Peyer's patch (tissue), 4 donors: ENCODE measurements at regions not wholly inside any gene's neighbourhood (a gene's known extent, or its start where the extent isn't known, plus 50 kb on each side); places are given as distances from the start of the nearest gene placed in this dataset.

Experiments
- DNase-seq, 3 donors: peaks; one replicate each; pipeline ENCODE4 v3.0.0-alpha.2; 2017 to 2019
- H3K27ac ChIP-seq, 4 donors: fragments of 200-600 bp; sonication (generic); one replicate each; pipeline ENCODE4 v1.5.1; 2016 to 2019
- H3K27me3 ChIP-seq, 2 donors: fragments of 200-600 bp; sonication (generic); one replicate each; pipeline ENCODE4 v1.5.1; 2019
- H3K36me3 ChIP-seq, 3 donors: fragments of 200-600 bp; sonication (generic); one replicate each; pipeline ENCODE4 v1.5.1; 2016 to 2019
- H3K4me1 ChIP-seq, 4 donors: fragments of 200-600 bp; sonication (generic); one replicate each; pipeline ENCODE4 v1.5.1; 2016 to 2019
- H3K4me3 ChIP-seq, 4 donors: fragments of 200-600 bp; sonication (generic); 1 replicate in 3 of 4; 2 replicates in 1 of 4; pipeline ENCODE4 v1.5.1; 2016 to 2019; ENCODE audit warnings: mild to moderate bottlenecking in 1 of 4
- H3K9me3 ChIP-seq, 4 donors: fragments of 200-600 bp; sonication (generic); one replicate each; pipeline ENCODE4 v1.5.1; 2016 to 2019; ENCODE audit warnings: mild to moderate bottlenecking in 1 of 4
- CTCF ChIP-seq, 6 experiments: fragments of 450-650 bp in 4 of 6; fragments of 200-600 bp in 2 of 6; sonication (generic) in 1 of 6; IDR thresholded peaks; one replicate each; pipeline ENCODE4 v1.5.1; 2017 to 2019; ENCODE audit warnings: antibody characterized with exemption in 6 of 6, mild to moderate bottlenecking in 3 of 6, moderate library complexity in 1 of 6
- POLR2A ChIP-seq, 2 donors: fragments of 450-650 bp; IDR thresholded peaks; one replicate each; pipeline ENCODE4 v1.5.1; 2017; ENCODE audit warnings: antibody characterized with exemption in 2 of 2, mild to moderate bottlenecking in 2 of 2, moderate library complexity in 2 of 2

- Histone ChIP-seq H3K9me3 (no peaks in the 10 kb centered on the region), H3K4me1 (no peaks in the 10 kb centered on the region), H3K36me3 (no peaks in the 10 kb centered on the region), H3K4me3 (no peak overlapping the region), H3K27me3 (no peaks in the 10 kb centered on the region), H3K27ac (no peak overlapping the region)
- no peak for TF ChIP-seq CTCF (IDR thresholded peaks at IDR 0.05)
- no peak for TF ChIP-seq POLR2A (IDR thresholded peaks at IDR 0.05)
- DNase-seq = no peak
These were observed 444.5 kb downstream of the PLOD2 start for GRCh38 chr3:145716519-145716918.

DNA sequence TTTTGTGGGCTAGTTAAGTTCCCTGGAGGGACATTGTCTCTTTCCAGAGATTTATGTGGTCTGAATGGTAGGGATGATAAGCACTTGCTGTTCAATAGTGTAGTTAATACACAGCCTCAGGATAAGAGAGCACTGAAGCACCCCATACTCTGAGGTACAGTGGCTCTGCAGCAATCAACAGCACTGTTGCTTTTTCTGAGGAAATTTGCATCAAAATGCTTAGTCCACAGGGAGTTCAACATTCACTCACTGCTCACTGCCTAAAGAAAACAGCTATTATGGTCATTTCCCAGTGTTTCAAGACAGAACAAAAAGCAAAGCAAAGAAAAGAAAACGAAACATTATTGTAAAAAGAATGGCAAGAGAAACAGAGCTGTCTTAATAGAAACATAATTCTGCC, 441.9 kb downstream of the PLOD2 start:
- H3K4me1 ChIP-seq = no peaks in the 10 kb centered on the region
- no peak overlapping the region for H3K4me3 ChIP-seq
- H3K27me3 ChIP-seq = no peaks in the 10 kb centered on the region
- H3K27ac ChIP-seq = no peak overlapping the region
- no peaks in the 10 kb centered on the region for H3K9me3 ChIP-seq
- no peaks in the 10 kb centered on the region for H3K36me3 ChIP-seq
- TF ChIP-seq CTCF (IDR thresholded peaks at IDR 0.05) = no peak
- TF ChIP-seq POLR2A (IDR thresholded peaks at IDR 0.05) = no peak
- DNase-seq = no peak

DNA sequence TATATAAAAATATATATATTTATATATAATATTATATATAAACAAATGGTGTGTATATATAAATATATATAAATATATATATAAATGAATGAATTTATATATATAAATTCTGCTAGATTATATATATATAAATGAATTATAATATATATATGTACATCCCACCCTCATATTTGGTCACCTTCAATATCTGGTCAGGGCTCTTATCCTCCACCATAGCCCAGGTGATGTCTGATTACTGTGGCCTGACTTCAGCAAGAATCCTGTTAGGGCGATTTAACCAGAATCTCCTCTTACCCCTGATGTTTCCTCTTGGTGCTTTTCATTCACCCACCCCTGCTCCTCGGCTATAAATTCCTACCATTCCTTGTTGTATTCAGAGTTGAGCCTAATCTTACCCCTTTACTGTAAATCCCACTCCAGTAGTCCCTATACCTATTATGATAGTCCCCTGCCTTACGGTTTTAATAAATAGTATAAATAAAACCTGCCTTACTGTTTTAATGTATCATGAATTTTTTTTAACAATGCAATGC, 439.6 kb downstream of the PLOD2 start:
- no peaks in the 10 kb centered on the region for H3K4me1 ChIP-seq
- no peak overlapping the region for H3K27ac ChIP-seq
- H3K27me3 ChIP-seq = no peaks in the 10 kb centered on the region
- no peak for TF ChIP-seq CTCF (IDR thresholded peaks at IDR 0.05)
- no peak for TF ChIP-seq POLR2A (IDR thresholded peaks at IDR 0.05)
- no peak for DNase-seq
- no peak overlapping the region for H3K4me3 ChIP-seq
- no peaks in the 10 kb centered on the region for H3K36me3 ChIP-seq
- H3K9me3 ChIP-seq = no peaks in the 10 kb centered on the region

- no peaks in the 10 kb centered on the region for H3K9me3 ChIP-seq
- no peak overlapping the region for H3K4me3 ChIP-seq
- no peak overlapping the region for H3K27ac ChIP-seq
- no peaks in the 10 kb centered on the region for H3K27me3 ChIP-seq
- TF ChIP-seq POLR2A (IDR thresholded peaks at IDR 0.05) = no peak
- TF ChIP-seq CTCF (IDR thresholded peaks at IDR 0.05) = no peak
- no peaks in the 10 kb centered on the region for H3K4me1 ChIP-seq
- no peaks in the 10 kb centered on the region for H3K36me3 ChIP-seq
- no peak for DNase-seq
These were observed 439.2 kb downstream of the PLOD2 start for GRCh38 chr3:145721815-145722214.

DNA sequence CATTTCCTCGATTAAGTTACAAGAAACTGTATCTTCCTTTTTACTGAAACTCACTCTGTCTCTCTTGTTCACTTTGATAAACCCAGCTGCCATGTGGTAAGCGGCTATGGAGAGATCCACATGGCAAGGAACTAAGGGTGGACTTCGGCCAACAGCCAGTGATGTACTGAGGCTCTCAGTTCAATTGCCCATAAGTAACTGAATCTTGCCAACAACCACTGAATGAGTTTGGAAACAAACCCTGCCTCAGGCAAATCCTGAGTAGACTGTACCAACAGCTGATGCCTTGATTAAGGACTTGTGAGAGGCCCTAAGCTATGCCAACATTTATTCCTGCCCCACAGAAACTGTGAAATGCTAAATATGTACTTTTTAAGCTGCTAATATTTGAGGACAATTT, 433.5 kb downstream of the PLOD2 start:
- H3K4me1 ChIP-seq = no peaks in the 10 kb centered on the region
- no peaks in the 10 kb centered on the region for H3K27me3 ChIP-seq
- H3K27ac ChIP-seq = no peak overlapping the region
- no peaks in the 10 kb centered on the region for H3K36me3 ChIP-seq
- no peaks in the 10 kb centered on the region for H3K9me3 ChIP-seq
- no peak overlapping the region for H3K4me3 ChIP-seq
- no peak for DNase-seq
- no peak for TF ChIP-seq CTCF (IDR thresholded peaks at IDR 0.05)
- no peak for TF ChIP-seq POLR2A (IDR thresholded peaks at IDR 0.05)

GRCh38 chr3:145735631-145736030, 425.4 kb downstream of the PLOD2 start:
- TF ChIP-seq POLR2A (IDR thresholded peaks at IDR 0.05) (no peak), CTCF (IDR thresholded peaks at IDR 0.05) (no peak)
- no peak for DNase-seq
- Histone ChIP-seq H3K36me3 (no peaks in the 10 kb centered on the region), H3K4me1 (no peaks in the 10 kb centered on the region), H3K9me3 (no peaks in the 10 kb centered on the region), H3K27ac (no peak overlapping the region), H3K4me3 (no peak overlapping the region), H3K27me3 (no peaks in the 10 kb centered on the region)
